ENCODE measurements at regions not wholly inside any gene's neighbourhood (a gene's known extent, or its start where the extent isn't known, plus 50 kb on each side); places are given as distances from the start of the nearest gene placed in this dataset.
"Not testable (repeated sequence)": the region's sequence is repeated elsewhere in the genome, so short reads cannot be mapped to it uniquely, and the experiment has no call there.

GRCh38 chr22:11037314-11037713, 4490.7 kb upstream of the OR11H1 start:
- Mint-ChIP-seq H3K9me3 (peaks cover 59% of the 10 kb centered on the region), H3K36me3 (ENCODE audit: low read depth) (peaks cover 14% of the 10 kb centered on the region)
- H3K27me3 Mint-ChIP-seq; intact Hi-C loops (cut with micrococcal nuclease); H3K4me3 Mint-ChIP-seq; H3K27ac Mint-ChIP-seq; DNase-seq; CTCF ChIA-PET; H3K4me1 Mint-ChIP-seq (ENCODE audit: low read depth); POLR2A ChIA-PET; ATAC-seq: not testable (repeated sequence)

- H3K27me3 Mint-ChIP-seq; H3K27ac Mint-ChIP-seq; H3K4me3 Mint-ChIP-seq; H3K4me1 Mint-ChIP-seq (ENCODE audit: low read depth); intact Hi-C loops (cut with micrococcal nuclease); ATAC-seq; CTCF ChIA-PET; DNase-seq; POLR2A ChIA-PET: not testable (repeated sequence)
- H3K9me3 Mint-ChIP-seq: peaks cover 60% of the 10 kb centered on the region
- peaks cover 14% of the 10 kb centered on the region for H3K36me3 Mint-ChIP-seq (ENCODE audit: low read depth)
Observed at GRCh38 chr22:11037814-11038213, 4490.2 kb upstream of the OR11H1 start.

GRCh38 chr22:11038786-11039185, 4489.2 kb upstream of the OR11H1 start:
- H3K4me1 Mint-ChIP-seq (ENCODE audit: low read depth); DNase-seq; intact Hi-C loops (cut with micrococcal nuclease); POLR2A ChIA-PET; H3K4me3 Mint-ChIP-seq; H3K27ac Mint-ChIP-seq; ATAC-seq; CTCF ChIA-PET; H3K27me3 Mint-ChIP-seq: not testable (repeated sequence)
- Mint-ChIP-seq H3K36me3 (ENCODE audit: low read depth) (peaks cover 14% of the 10 kb centered on the region), H3K9me3 (peaks cover 65% of the 10 kb centered on the region)

GRCh38 chr22:11041416-11041815, 4486.6 kb upstream of the OR11H1 start:
- DNase-seq; H3K27me3 Mint-ChIP-seq; H3K27ac Mint-ChIP-seq; H3K36me3 Mint-ChIP-seq (ENCODE audit: low read depth); intact Hi-C loops (cut with micrococcal nuclease); ATAC-seq; H3K4me1 Mint-ChIP-seq (ENCODE audit: low read depth); CTCF ChIA-PET; H3K4me3 Mint-ChIP-seq; POLR2A ChIA-PET: not testable (repeated sequence)
- H3K9me3 Mint-ChIP-seq: peaks cover 53% of the 10 kb centered on the region

- peaks cover 4% of the 10 kb centered on the region for H3K36me3 Mint-ChIP-seq (ENCODE audit: low read depth)
- no peak overlapping the region for H3K27ac Mint-ChIP-seq
- H3K4me3 Mint-ChIP-seq: no peak overlapping the region
- no peak for TF ChIP-seq CTCF (IDR thresholded peaks at IDR 0.05)
- ChIA-PET POLR2A (no interaction called here), CTCF (no interaction called here)
- H3K9me3 Mint-ChIP-seq: peaks cover 48% of the 10 kb centered on the region
- intact Hi-C loops (cut with micrococcal nuclease): no loop called here
- ATAC-seq: no peak
- no peak for DNase-seq
- H3K4me1 Mint-ChIP-seq (ENCODE audit: low read depth): no peaks in the 10 kb centered on the region
- H3K27me3 Mint-ChIP-seq: no peaks in the 10 kb centered on the region
Observed at GRCh38 chr22:11042116-11042515, 4485.9 kb upstream of the OR11H1 start.

- ATAC-seq; DNase-seq; H3K4me3 Mint-ChIP-seq; H3K27ac Mint-ChIP-seq; H3K36me3 Mint-ChIP-seq (ENCODE audit: low read depth); H3K4me1 Mint-ChIP-seq (ENCODE audit: low read depth); intact Hi-C loops (cut with micrococcal nuclease); CTCF ChIA-PET; H3K27me3 Mint-ChIP-seq; POLR2A ChIA-PET: not testable (repeated sequence)
- H3K9me3 Mint-ChIP-seq: peaks cover 40% of the 10 kb centered on the region
Observed at GRCh38 chr22:11043289-11043688, 4484.7 kb upstream of the OR11H1 start.

- peaks cover 22% of the 10 kb centered on the region for H3K9me3 Mint-ChIP-seq
Observed at GRCh38 chr22:11048884-11049283, 4479.1 kb upstream of the OR11H1 start.

GRCh38 chr22:11050226-11050625, 4477.8 kb upstream of the OR11H1 start:
- CTCF ChIA-PET; intact Hi-C loops (cut with micrococcal nuclease); DNase-seq; H3K27ac Mint-ChIP-seq; ATAC-seq; H3K27me3 Mint-ChIP-seq; H3K4me1 Mint-ChIP-seq (ENCODE audit: low read depth); H3K36me3 Mint-ChIP-seq (ENCODE audit: low read depth); H3K4me3 Mint-ChIP-seq; POLR2A ChIA-PET: not testable (repeated sequence)
- peaks cover 26% of the 10 kb centered on the region for H3K9me3 Mint-ChIP-seq

More at GRCh38 chr22:11048884-11049283, 4479.1 kb upstream of the OR11H1 start:
- intact Hi-C loops (cut with micrococcal nuclease); POLR2A ChIA-PET; H3K36me3 Mint-ChIP-seq (ENCODE audit: low read depth); ATAC-seq; H3K4me3 Mint-ChIP-seq; H3K4me1 Mint-ChIP-seq (ENCODE audit: low read depth); H3K27me3 Mint-ChIP-seq; CTCF ChIA-PET; DNase-seq; H3K27ac Mint-ChIP-seq: not testable (repeated sequence)

GRCh38 chr22:11051401-11052112, 4476.4 kb upstream of the OR11H1 start:
- POLR2A ChIA-PET: not testable (repeated sequence)

GRCh38 chr22:11053403-11054344, 4474.3 kb upstream of the OR11H1 start:
- ATAC-seq; CTCF ChIA-PET; H3K4me3 Mint-ChIP-seq; DNase-seq; H3K27me3 Mint-ChIP-seq; H3K27ac Mint-ChIP-seq; intact Hi-C loops (cut with micrococcal nuclease); POLR2A ChIA-PET; H3K4me1 Mint-ChIP-seq (ENCODE audit: low read depth): not testable (repeated sequence)
- Mint-ChIP-seq H3K36me3 (ENCODE audit: low read depth) (peaks cover 11% of the 10 kb centered on the region), H3K9me3 (peaks cover 38% of the 10 kb centered on the region)

More at GRCh38 chr22:11051401-11052112, 4476.4 kb upstream of the OR11H1 start:
- H3K27ac Mint-ChIP-seq; H3K27me3 Mint-ChIP-seq; CTCF ChIA-PET; DNase-seq; H3K4me1 Mint-ChIP-seq (ENCODE audit: low read depth); intact Hi-C loops (cut with micrococcal nuclease); ATAC-seq; H3K4me3 Mint-ChIP-seq: not testable (repeated sequence)
- peaks cover 35% of the 10 kb centered on the region for H3K9me3 Mint-ChIP-seq
- H3K36me3 Mint-ChIP-seq (ENCODE audit: low read depth): peaks cover 12% of the 10 kb centered on the region

GRCh38 chr22:11054681-11055080, 4473.3 kb upstream of the OR11H1 start:
- H3K27ac Mint-ChIP-seq; ATAC-seq; POLR2A ChIA-PET; H3K4me1 Mint-ChIP-seq (ENCODE audit: low read depth); H3K4me3 Mint-ChIP-seq; CTCF ChIA-PET; H3K27me3 Mint-ChIP-seq; H3K36me3 Mint-ChIP-seq (ENCODE audit: low read depth); intact Hi-C loops (cut with micrococcal nuclease); DNase-seq: not testable (repeated sequence)
- peaks cover 32% of the 10 kb centered on the region for H3K9me3 Mint-ChIP-seq

All from activated CD8-positive, alpha-beta T cell treated with anti-CD3 and anti-CD28 coated beads for 36 hours (primary cell).